RKO (cell line): ENCODE measurements at regions not wholly inside any gene's neighbourhood (a gene's known extent, or its start where the extent isn't known, plus 50 kb on each side); places are given as distances from the start of the nearest gene placed in this dataset.
A peak's percentile ranks its signal among the peaks of the same experiment; 100 is the strongest.

Experiments
- DNase-seq: peaks from one replicate; pipeline ENCODE4 v3.0.0-alpha.2; 2016; ENCODE audit warnings: low spot score

- no peak for DNase-seq
Observed at GRCh38 chr2:191738003-191738402, 60.1 kb downstream of the NABP1 start.

- DNase-seq = no peak
Observed at GRCh38 chr2:191738667-191739066, 60.7 kb downstream of the NABP1 start.

- DNase-seq = no peak
Observed at GRCh38 chr2:191739194-191739593, 61.3 kb downstream of the NABP1 start.

- no peak for DNase-seq
Observed at GRCh38 chr2:191740016-191740419, 62.1 kb downstream of the NABP1 start.

GRCh38 chr2:191740759-191741158, 62.8 kb downstream of the NABP1 start:
- no peak for DNase-seq

DNA sequence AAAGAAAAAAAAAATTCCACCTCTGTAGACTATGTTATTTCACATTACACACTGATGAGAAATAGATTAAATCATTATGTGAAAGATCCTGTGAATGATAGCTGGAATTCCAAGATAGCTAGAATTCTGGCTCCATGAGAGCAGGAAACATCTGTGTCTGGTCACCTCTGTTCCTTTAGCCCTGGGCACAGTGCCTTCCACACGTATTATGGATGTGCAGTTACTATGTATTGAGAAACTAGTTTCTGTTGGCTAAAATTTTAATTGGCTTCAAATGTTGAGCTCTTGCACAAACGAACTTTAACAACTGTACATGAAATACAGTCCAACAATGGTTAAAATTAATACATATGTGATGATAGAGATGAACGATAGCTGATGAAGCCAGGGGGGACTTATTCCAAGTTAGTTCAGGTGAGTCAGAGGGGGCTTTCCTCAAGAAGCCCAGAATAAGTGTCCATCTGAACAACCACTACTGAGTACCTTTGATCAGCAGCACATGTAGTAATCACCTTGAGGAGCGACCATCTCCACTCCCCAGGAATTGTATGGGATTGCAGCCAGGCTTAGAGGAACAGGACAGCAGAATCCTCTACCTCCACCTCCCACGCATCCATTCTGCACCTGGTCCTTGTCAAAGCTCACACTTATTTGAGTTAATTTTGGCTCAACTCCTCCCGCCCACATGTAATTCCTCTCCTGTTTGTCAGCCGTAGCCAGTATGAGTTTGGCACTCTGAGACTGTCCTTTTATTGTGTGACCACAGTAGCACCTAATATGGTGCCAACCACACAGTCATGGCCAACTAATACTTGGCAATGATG, 68.6 kb downstream of the NABP1 start:
- DNase-seq = peak; percentile 30

DNA sequence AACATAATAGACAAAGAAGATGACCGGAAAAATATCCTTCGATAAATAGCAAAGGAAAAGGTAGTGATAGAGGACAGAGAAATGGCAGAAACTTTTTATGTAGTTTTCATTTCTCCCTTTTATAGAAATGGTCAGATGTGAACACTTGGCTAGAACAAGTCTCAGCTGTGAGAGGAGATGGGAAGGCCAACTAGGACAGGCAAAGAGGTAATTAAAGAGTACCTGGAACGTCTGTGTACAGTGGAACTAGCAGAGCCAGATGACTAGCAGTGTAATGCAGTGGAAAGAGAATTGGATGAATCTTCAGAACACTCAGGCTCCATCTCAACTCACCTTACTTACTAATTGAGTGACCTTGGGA, 69.2 kb downstream of the NABP1 start:
- no peak for DNase-seq

DNA sequence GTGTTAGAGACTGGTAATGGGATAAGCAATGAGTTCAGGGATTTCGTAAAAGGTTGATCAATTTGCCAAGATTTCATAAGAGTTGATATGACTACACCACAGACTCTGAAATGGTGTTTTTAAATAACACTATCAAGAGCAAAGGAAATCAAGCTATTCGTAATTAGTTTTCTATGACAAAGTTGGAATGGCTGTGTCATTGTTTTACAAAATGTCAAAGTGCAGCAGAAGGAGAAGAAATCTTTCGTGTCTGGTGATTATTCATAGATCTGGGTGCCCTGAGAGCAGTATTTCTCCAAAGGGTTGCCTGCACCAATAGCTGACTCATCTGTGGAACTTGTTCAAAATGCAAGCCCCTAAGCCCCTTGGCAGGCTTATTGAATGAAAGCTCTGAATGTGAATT, 70.1 kb downstream of the NABP1 start:
- no peak for DNase-seq

- no peak for DNase-seq
Observed at GRCh38 chr2:191748528-191749180, 70.7 kb downstream of the NABP1 start.

- no peak for DNase-seq
Observed at GRCh38 chr2:191749181-191749540, 71.2 kb downstream of the NABP1 start.

DNA sequence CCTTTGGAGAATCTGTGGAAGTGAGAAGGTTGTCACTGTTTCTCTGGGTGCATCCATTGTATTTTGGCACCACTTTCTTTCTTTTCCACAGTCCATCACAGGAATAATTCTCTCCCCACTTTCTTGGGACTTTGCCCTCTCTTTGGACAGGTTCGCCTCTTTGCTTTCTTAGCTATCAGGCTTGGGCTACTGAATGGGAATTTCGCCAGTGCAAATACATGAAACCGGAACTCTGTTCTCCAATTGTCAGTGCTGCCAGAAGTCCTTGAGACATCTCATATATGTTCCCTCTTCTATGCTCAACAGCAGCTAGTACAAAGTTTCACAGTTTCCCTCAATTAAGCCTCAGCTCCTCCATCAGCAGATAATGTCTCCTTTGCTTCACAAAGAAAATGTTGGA, 76.2 kb downstream of the NABP1 start:
- no peak for DNase-seq

DNA sequence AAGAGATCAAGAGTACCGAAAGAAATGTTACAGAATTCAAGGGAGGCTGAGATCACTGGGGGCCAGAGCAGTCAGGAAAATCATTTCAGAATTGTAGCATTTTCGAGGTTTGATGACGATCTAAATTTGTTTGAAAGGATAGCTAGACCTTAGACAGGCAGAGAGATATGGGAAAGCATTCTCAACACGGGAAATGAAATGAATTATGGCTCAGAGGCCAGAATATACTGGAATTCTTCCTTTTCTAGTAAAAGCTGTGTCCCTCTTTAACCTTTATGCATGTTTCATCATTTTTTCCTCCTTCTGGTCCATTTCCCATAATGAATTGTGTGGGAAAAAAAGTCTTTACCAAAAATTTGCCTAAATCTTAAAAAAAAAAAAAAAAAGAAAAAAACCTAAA, 78.8 kb downstream of the NABP1 start:
- DNase-seq = no peak

DNA sequence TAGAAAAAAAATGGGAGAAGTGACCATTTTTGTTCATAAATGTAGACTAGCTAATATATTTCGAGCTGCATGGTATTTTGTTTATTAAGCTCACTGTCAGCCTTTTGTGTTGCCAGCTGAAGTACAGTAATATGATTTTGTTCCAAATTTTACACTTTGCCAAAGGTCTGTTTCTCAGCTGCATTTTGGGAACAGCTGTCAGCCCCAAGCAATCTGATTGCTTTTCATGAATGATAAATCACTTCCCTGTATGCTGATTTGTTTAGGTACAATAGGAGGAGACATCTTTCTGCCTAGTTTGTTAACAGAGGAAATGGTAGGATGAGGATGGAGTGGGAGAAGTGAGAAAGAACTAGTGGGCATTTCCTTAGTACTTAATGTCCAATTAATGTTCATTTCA, 79.3 kb downstream of the NABP1 start:
- no peak for DNase-seq

DNA sequence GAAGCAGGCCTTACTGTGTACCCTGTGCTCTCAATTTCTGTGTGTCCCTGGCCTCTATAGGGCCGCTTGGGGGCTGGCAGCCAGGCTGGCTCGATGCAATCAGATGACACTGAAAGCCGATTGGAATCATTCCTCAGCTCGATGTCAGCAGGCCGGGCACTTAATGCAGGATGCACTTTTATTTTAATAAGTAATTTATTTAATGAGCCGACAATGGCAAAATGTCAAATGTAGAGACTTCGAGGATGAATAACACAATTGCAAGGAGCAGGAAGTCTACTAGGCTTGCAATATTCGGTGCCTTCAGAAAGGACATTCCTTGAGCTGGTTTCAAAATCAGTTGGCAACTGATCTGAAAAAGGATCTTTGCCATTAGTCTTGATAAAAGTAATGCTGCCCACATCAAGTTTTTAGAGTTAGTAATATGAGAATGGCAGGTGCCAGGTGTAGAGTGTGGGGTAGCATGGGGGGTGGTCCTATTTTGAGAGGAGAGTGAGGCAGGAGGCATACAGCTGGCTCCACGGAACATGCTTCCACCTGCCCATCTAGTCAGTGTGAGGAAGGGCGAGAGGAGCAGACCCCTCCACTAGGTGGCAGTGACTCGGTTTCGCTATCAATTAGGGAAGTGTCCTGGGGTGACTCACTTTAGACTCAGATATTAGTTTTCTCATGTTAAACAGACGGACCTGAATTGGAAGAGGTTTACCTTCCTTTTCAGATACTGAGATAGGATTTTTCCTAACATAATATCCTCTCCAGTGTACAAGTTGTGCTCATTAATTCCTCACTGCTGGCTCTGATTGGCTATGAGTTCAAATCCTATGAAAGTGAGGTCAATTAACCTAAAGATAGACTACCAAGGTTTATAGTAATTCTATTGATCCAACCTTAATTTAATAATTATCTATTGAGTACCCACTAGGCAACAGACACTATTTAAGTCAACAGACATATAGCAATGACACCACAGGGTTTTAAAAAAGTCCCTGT, 80.9 kb downstream of the NABP1 start:
- DNase-seq = peak; percentile 83

GRCh38 chr2:191759680-191760079, 81.7 kb downstream of the NABP1 start:
- no peak for DNase-seq

- no peak for DNase-seq
Observed at GRCh38 chr2:191760655-191761262, 82.8 kb downstream of the NABP1 start.

DNA sequence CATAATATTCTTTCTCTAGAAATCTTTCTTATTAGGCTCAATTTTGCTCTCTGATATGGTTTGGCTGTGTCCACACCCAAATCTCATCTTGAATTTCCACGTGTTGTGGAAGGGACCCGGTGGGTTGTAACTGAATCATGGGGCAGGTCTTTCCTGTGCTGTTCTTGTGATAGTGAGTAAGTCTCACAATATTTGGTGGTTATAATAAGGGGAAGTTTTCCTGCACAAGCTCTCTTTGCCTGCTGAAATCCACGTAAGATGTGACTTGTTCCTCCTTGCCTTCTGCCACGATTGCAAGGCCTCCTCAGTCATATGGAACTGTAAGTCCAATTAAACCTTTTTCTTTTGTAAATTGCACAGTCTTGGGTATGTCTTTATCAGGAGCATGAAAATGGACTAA, 73.8 kb downstream of the CAVIN2 start:
- DNase-seq = no peak

DNA sequence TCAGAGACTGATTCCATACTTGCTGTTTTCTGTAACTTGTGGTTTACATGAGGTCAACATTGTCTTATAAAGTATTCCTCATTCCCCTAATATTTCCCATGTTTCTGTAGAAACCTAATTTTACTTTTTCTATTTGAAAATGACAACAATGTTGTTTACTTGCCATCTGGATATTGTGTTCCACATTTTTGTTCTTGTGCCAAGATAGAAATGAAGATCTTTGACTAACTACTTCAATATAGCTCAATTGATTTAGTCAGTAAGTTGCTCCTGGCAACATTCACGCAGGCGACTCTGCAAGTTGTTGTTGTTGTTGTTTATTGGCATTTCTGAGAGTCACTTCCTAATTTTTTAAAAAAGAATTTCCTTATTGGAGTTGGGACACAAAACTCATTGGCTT, 69.5 kb downstream of the CAVIN2 start:
- no peak for DNase-seq

DNA sequence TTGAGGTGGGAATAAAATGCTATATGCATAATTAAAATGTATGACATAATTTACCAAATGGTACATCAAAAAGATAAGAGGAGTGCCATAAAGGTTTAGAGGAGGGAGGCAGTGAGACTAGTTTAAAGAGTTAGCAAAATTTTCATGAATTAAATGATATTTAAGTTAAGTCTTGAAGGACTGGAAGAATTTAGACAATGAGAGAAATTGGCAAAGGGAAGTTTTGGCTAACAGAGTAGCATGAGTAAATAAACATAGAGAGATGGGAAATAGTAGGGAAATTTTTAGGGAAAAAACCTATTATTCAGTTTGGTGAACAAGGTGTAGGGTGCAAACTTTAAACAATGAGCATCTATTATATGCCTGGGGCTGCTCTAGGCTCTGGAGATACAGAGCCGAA, 68.8 kb downstream of the CAVIN2 start:
- DNase-seq = no peak

DNA sequence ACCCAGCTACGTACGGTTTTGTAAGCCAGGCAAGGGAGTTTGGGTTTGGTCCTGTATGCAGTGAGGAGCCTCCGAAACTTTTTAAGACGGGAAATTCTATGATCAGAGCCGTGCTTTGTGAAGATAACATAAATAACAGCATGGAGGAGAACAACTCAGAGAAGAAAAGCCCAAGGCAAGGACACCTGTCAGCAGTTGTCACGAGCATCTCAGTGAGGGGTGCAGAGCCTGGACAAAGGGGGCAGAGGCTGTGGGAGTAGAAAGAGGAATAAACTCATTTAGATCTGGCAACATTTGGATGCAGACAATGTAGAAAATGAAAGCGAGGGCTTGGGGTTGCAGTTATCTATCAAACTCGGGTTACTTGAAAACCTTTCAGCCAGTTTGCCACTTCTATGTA, 64.5 kb downstream of the CAVIN2 start:
- DNase-seq = no peak

- DNase-seq = no peak
Observed at GRCh38 chr2:191783416-191783815, 63.5 kb downstream of the CAVIN2 start.
